DOHH2 (cell line): ENCODE measurements at regions not wholly inside any gene's neighbourhood (a gene's known extent, or its start where the extent isn't known, plus 50 kb on each side); places are given as distances from the start of the nearest gene placed in this dataset.

Experiments used
- CTCF ChIP-seq: fragments of 200-600 bp; sonication (generic); IDR thresholded peaks from one replicate; pipeline ENCODE4 v1.5.1; 2014; ENCODE audit warnings: antibody characterized with exemption, mild to moderate bottlenecking, low read depth, low read length; ENCODE audit not compliant: poor library complexity, severe bottlenecking
- EZH2phosphoT487 ChIP-seq: fragments of 200-600 bp; sonication (generic); IDR thresholded peaks from 2 replicates; pipeline ENCODE4 v1.6.1; 2017; ENCODE audit warnings: borderline replicate concordance, mild to moderate bottlenecking, antibody characterized with exemption, low read length, moderate library complexity, mixed read lengths

- no peak for TF ChIP-seq CTCF
- TF ChIP-seq EZH2phosphoT487: no peak
These were observed 273.9 kb downstream of the ARAP2 start for GRCh38 chr4:35970366-35970960.
